ENCODE measurements at regions not wholly inside any gene's neighbourhood (a gene's known extent, or its start where the extent isn't known, plus 50 kb on each side); places are given as distances from the start of the nearest gene placed in this dataset.
"Not testable (repeated sequence)": the region's sequence is repeated elsewhere in the genome, so short reads cannot be mapped to it uniquely, and the experiment has no call there.

GRCh38 chr7:41438705-41439514 lies 264.0 kb downstream of the INHBA start:
- ChIA-PET POLR2A (ENCODE audit: low non-redundant PET) (no interaction called here), CTCF (interaction anchor here (0.6 kb wide), 1 partner anchor 346 kb away, joined by 3 read pairs; no protein-coding TSS in a partner anchor)
- no peak for DNase-seq (ENCODE audit: low spot score)
- TF ChIP-seq CTCF (conservative IDR thresholded peaks at IDR 0.05; ENCODE audit: low read depth) = no peak
- H3K27ac ChIP-seq = no peak overlapping the region

GRCh38 chr7:41437257-41438196 lies 265.4 kb downstream of the INHBA start:
- peak; percentile 47 for DNase-seq (ENCODE audit: low spot score)
- POLR2A ChIA-PET (ENCODE audit: low non-redundant PET) = no interaction called here

DNA sequence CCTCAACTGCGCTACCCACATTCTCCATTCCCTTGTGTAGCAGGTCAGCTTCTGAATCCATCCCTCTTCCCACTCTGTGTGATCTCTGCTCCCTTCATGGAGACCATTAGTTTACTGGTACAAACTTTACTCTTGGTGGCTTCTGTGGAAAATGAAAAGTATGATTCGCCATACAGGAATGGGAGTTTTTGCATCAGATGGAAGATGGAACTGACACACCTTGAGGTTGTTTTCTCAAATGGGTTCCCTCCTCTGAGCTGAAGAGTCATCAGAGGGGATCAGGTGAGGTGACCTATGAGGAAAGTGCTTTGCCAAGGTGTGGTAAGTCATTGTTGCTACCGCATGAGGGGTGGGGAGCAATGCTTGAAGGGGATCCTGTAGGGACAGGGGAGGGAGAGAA lies 266.8 kb downstream of the INHBA start:
- TF ChIP-seq CTCF (conservative IDR thresholded peaks at IDR 0.05; ENCODE audit: low read depth) = no peak
- ChIA-PET POLR2A (ENCODE audit: low non-redundant PET) (no interaction called here), CTCF (no interaction called here)
- H3K27ac ChIP-seq = no peak overlapping the region
- peak; percentile 26 for DNase-seq (ENCODE audit: low spot score)

More at GRCh38 chr7:41437257-41438196, 265.4 kb downstream of the INHBA start:
- no peak for TF ChIP-seq CTCF (conservative IDR thresholded peaks at IDR 0.05; ENCODE audit: low read depth)
- CTCF ChIA-PET = interaction anchor here (0.5 kb wide), 1 partner anchor 120 kb away, joined by 9 read pairs; no protein-coding TSS in a partner anchor
- H3K27ac ChIP-seq = no peak overlapping the region

GRCh38 chr7:41435020-41435419 lies 267.9 kb downstream of the INHBA start:
- H3K27ac ChIP-seq; DNase-seq (ENCODE audit: low spot score); CTCF ChIA-PET; POLR2A ChIA-PET (ENCODE audit: low non-redundant PET): not testable (repeated sequence)

- no peak for TF ChIP-seq CTCF (conservative IDR thresholded peaks at IDR 0.05; ENCODE audit: low read depth)
- CTCF ChIA-PET = no interaction called here
- POLR2A ChIA-PET (ENCODE audit: low non-redundant PET) = no interaction called here
- H3K27ac ChIP-seq = no peak overlapping the region
- no peak for DNase-seq (ENCODE audit: low spot score)
Measured at GRCh38 chr7:41431671-41432070, 271.2 kb downstream of the INHBA start.

DNA sequence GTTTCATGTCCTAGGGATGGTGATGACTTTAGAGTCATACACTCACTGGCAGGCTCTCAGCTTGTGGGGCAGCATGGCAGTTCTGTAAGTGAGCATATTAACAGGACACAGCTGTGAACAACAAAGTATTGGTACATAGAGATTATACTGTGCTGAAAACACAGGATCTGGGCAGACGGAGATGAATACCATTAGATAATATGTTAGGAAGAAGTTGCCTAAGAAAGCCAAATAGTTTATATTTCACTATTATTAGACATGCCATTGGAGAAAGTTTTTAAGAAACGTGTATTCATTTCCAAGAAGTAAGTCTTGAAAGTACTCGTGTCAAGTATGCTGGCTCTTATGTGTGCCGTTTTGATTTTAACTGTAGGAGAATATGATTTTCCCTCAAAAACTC lies 274.5 kb downstream of the INHBA start:
- no peak for TF ChIP-seq CTCF (conservative IDR thresholded peaks at IDR 0.05; ENCODE audit: low read depth)
- ChIA-PET POLR2A (ENCODE audit: low non-redundant PET) (no interaction called here), CTCF (no interaction called here)
- no peak for DNase-seq (ENCODE audit: low spot score)
- H3K27ac ChIP-seq = no peak overlapping the region
